ENCODE measurements at regions not wholly inside any gene's neighbourhood (a gene's known extent, or its start where the extent isn't known, plus 50 kb on each side); places are given as distances from the start of the nearest gene placed in this dataset.

DNA sequence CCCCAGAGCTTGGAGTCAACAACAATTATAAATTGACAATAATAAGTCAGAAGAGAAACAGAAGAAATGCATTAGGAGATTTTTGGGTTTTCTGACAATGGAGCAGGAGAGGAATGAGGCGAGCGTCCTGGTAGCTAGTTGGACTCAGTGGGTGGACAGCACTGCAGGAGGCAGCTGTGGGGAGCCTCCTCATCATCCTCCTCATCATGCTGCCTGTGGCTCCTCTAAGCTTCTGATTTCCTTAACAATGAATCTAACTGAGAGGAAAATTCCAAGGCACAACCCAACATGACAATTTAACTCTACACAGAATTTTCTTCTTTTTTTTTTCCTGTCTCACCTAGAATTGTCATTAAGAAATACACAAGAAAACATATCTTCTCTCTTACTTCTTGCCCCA is 357.1 kb upstream of the NOCT start:
- TF ChIP-seq RARB (CRISPR knock-in tag; IDR thresholded peaks at IDR 0.05), result no peak
- TF ChIP-seq ESRRG (CRISPR knock-in tag; IDR thresholded peaks at IDR 0.05), result no peak
- TF ChIP-seq, protein P1, sequence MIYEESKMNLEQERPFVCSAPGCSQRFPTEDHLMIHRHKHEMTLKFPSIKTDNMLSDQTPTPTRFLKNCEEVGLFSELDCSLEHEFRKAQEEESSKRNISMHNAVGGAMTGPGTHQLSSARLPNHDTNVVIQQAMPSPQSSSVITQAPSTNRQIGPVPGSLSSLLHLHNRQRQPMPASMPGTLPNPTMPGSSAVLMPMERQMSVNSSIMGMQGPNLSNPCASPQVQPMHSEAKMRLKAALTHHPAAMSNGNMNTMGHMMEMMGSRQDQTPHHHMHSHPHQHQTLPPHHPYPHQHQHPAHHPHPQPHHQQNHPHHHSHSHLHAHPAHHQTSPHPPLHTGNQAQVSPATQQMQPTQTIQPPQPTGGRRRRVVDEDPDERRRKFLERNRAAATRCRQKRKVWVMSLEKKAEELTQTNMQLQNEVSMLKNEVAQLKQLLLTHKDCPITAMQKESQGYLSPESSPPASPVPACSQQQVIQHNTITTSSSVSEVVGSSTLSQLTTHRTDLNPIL (CRISPR knock-in tag; IDR thresholded peaks at IDR 0.05; ENCODE audit: low read depth), result no peak
- TF ChIP-seq, protein P2, sequence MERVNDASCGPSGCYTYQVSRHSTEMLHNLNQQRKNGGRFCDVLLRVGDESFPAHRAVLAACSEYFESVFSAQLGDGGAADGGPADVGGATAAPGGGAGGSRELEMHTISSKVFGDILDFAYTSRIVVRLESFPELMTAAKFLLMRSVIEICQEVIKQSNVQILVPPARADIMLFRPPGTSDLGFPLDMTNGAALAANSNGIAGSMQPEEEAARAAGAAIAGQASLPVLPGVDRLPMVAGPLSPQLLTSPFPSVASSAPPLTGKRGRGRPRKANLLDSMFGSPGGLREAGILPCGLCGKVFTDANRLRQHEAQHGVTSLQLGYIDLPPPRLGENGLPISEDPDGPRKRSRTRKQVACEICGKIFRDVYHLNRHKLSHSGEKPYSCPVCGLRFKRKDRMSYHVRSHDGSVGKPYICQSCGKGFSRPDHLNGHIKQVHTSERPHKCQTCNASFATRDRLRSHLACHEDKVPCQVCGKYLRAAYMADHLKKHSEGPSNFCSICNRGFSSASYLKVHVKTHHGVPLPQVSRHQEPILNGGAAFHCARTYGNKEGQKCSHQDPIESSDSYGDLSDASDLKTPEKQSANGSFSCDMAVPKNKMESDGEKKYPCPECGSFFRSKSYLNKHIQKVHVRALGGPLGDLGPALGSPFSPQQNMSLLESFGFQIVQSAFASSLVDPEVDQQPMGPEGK (CRISPR knock-in tag; IDR thresholded peaks at IDR 0.05; ENCODE audit: borderline replicate concordance), result no peak
- no peak for TF ChIP-seq ZNF70 (CRISPR knock-in tag; IDR thresholded peaks at IDR 0.05)
- no peak for TF ChIP-seq ZFP3 (CRISPR knock-in tag; IDR thresholded peaks at IDR 0.05)

Measured in SK-N-SH treated with all-trans-retinoic acid at 6 μM for 48 hours (cell line).